GM18861 (cell line): ENCODE measurements at regions not wholly inside any gene's neighbourhood (a gene's known extent, or its start where the extent isn't known, plus 50 kb on each side); places are given as distances from the start of the nearest gene placed in this dataset.
"Not testable (repeated sequence)": the region's sequence is repeated elsewhere in the genome, so short reads cannot be mapped to it uniquely, and the experiment has no call there.

ENCODE experiments used
- ATAC-seq: cut with Tn5 transposase; IDR thresholded peaks from one replicate; pipeline ENCODE4 v1.9.1; 2021; ENCODE audit not compliant: unreplicated experiment

GRCh38 chr5:145660897-145661640 lies 174.1 kb downstream of the PRELID2 start:
- ATAC-seq: no peak

- ATAC-seq: no peak
Measured at GRCh38 chr5:145658435-145658834, 176.7 kb downstream of the PRELID2 start.

GRCh38 chr5:145652700-145653099 lies 182.4 kb downstream of the PRELID2 start:
- ATAC-seq: not testable (repeated sequence)

GRCh38 chr5:145647137-145647536 lies 188.0 kb downstream of the PRELID2 start:
- not testable (repeated sequence) for ATAC-seq

- not testable (repeated sequence) for ATAC-seq
Measured at GRCh38 chr5:145643214-145643613, 191.9 kb downstream of the PRELID2 start.

GRCh38 chr5:145637396-145637795 lies 197.7 kb downstream of the PRELID2 start:
- ATAC-seq: no peak

GRCh38 chr5:145636371-145636770 lies 198.8 kb downstream of the PRELID2 start:
- no peak for ATAC-seq

GRCh38 chr5:145633474-145633873 lies 201.7 kb downstream of the PRELID2 start:
- no peak for ATAC-seq

GRCh38 chr5:145632701-145633100 lies 202.4 kb downstream of the PRELID2 start:
- ATAC-seq: no peak

GRCh38 chr5:145629047-145629446 lies 206.1 kb downstream of the PRELID2 start:
- ATAC-seq: no peak

- ATAC-seq: no peak
Measured at GRCh38 chr5:145628525-145628924, 206.6 kb downstream of the PRELID2 start.

- ATAC-seq: no peak
Measured at GRCh38 chr5:145619806-145620310, 215.3 kb downstream of the PRELID2 start.

GRCh38 chr5:145616739-145617138 lies 218.4 kb downstream of the PRELID2 start:
- not testable (repeated sequence) for ATAC-seq

- no peak for ATAC-seq
Measured at GRCh38 chr5:145598983-145599382, 236.2 kb downstream of the PRELID2 start.

GRCh38 chr5:145598184-145598583 lies 237.0 kb downstream of the PRELID2 start:
- ATAC-seq: no peak

GRCh38 chr5:145591578-145591977 lies 243.6 kb downstream of the PRELID2 start:
- ATAC-seq: no peak

- ATAC-seq: no peak
Measured at GRCh38 chr5:145589063-145589462, 246.1 kb downstream of the PRELID2 start.

- no peak for ATAC-seq
Measured at GRCh38 chr5:145588558-145588957, 246.6 kb downstream of the PRELID2 start.

- ATAC-seq: no peak
Measured at GRCh38 chr5:145588113-145588512, 247.0 kb downstream of the PRELID2 start.

GRCh38 chr5:145587710-145588109 lies 247.4 kb downstream of the PRELID2 start:
- no peak for ATAC-seq

- ATAC-seq: no peak
Measured at GRCh38 chr5:145587308-145587672, 247.9 kb downstream of the PRELID2 start.

- ATAC-seq: no peak
Measured at GRCh38 chr5:145586661-145587307, 248.4 kb downstream of the PRELID2 start.
